GM19035 (cell line): ENCODE measurements at regions not wholly inside any gene's neighbourhood (a gene's known extent, or its start where the extent isn't known, plus 50 kb on each side); places are given as distances from the start of the nearest gene placed in this dataset.

Experiments used
- ATAC-seq: cut with Tn5 transposase; IDR thresholded peaks from one replicate; pipeline ENCODE4 v1.9.1; 2021; ENCODE audit not compliant: unreplicated experiment

DNA sequence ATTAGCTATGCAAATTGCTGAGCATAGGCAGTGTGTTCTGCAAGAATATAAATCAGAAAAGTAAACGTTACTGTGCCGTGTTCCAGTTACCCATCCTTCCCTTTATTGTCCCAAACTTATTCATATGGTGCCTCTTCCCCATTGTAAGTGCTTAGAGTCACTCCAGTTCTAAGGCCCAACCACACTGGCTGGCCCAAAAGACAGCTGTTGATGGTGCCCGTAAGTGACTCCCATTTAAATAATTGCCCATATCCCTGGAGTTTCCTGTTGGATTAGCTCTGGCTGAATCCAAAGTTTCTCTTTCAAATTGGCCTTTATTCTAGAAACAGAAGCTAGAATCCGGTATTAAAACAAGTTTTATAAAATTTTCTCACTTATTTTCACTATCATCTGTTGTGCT, 400.1 kb upstream of the DDHD1 start:
- no peak for ATAC-seq

DNA sequence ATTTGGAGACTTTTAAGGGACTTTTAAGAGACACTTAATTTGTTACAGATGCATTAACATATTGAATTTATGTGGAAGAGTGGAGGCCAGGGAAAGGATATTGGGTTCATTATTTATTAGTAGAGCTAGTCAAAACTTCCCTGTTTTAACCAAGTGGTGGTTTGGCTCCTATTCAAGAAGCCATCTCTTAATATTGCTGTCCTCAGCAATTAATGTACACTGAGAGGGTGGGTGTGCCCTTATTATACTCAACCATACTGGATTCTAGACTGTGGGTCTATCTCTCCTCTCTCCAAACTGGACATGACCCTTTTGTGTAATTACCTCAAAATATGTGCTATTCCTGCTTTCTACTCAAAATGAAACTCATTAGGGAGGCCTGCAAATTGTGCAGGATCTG, 398.7 kb upstream of the DDHD1 start:
- no peak for ATAC-seq

- no peak for ATAC-seq
These were observed 397.7 kb upstream of the DDHD1 start for GRCh38 chr14:53550776-53551175.

GRCh38 chr14:53549956-53550355, 396.8 kb upstream of the DDHD1 start:
- ATAC-seq: no peak

- no peak for ATAC-seq
These were observed 394.5 kb upstream of the DDHD1 start for GRCh38 chr14:53547593-53547992.

GRCh38 chr14:53545217-53545616, 392.1 kb upstream of the DDHD1 start:
- no peak for ATAC-seq

DNA sequence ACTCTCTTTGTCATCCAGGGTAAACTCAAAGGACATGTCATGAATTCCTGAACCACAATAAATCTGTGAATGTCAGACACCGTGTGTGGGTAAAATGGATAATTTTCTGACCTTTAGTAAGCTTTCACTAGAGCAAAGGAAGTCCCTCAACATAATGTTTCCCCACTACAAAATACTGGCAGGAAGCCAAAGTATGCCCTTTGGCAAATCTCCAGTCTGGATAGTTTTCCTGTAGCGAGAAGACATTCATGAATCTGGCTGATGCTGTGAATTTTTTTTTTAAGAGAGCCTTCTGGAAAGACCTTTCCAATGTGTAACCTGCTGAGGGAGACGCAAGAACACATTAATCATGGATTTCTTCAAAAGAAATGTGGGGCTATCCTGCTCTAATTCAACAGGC, 389.6 kb upstream of the DDHD1 start:
- ATAC-seq: no peak

DNA sequence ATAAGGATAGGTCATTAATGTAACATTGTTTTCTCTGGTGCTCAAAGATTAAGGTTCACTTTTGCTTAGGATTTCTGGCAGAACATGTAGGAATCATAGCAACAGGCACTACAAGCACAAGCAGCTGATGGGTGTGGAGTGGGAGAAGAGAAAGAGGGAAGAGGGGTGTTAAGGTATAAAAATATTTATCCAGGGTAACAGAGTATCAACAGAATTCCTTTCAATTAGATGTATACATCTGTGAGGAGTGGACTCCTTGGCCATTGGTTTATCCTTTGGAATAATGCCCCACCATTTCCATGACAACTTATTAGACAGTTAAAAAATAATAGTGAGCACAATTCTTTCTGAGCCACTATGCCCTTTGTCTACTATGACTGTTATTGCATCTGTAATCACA, 388.3 kb upstream of the DDHD1 start:
- no peak for ATAC-seq

- ATAC-seq: peak; percentile 73
These were observed 386.5 kb upstream of the DDHD1 start for GRCh38 chr14:53539489-53540126.

- ATAC-seq: no peak
These were observed 385.3 kb upstream of the DDHD1 start for GRCh38 chr14:53538316-53538881.

GRCh38 chr14:53537422-53538315, 384.5 kb upstream of the DDHD1 start:
- no peak for ATAC-seq

DNA sequence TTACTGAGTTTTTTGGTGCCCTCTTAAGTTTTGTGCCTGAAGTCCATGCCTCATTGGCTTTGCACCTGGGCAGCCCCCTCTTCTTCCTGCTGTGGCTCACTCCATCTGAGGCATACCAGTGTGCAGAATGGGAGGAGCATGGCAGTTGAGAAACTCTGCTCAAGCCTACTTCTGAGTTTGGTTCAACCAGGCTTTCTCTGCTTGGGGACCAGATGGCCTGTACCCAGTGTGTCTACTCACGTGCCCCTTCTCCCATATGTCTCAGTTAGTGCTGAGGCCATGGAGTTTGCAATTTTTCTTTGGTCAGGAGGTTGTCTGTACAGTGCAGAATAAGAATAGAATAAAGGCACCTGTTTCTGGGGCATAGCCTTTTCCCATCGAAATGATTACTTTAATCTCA, 383.3 kb upstream of the DDHD1 start:
- no peak for ATAC-seq

- no peak for ATAC-seq
These were observed 381.7 kb upstream of the DDHD1 start for GRCh38 chr14:53534841-53535240.

GRCh38 chr14:53533384-53533970, 380.4 kb upstream of the DDHD1 start:
- ATAC-seq: no peak

GRCh38 chr14:53532853-53533252, 379.7 kb upstream of the DDHD1 start:
- ATAC-seq: no peak

- ATAC-seq: no peak
These were observed 378.6 kb upstream of the DDHD1 start for GRCh38 chr14:53531730-53532129.

DNA sequence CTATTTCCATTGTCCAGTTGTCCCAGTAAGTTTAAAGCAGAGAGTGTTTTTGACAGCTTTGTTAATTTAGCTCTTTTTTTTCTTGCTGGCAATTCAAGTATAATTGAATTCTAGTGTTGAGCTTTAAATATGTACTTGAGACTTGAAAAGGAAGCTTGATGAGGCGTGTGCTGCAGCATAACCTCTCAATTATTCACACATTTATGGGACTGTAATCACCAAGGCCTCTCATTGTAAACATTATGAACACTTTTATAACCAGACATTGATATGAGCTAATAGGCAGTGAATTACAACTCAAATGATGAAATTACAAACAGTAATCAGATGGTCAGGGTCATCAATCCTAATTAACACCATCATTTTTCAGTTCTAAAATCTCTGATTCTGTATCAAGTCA, 378.0 kb upstream of the DDHD1 start:
- ATAC-seq: no peak

- ATAC-seq: no peak
These were observed 376.4 kb upstream of the DDHD1 start for GRCh38 chr14:53529519-53529918.

- ATAC-seq: no peak
These were observed 375.1 kb upstream of the DDHD1 start for GRCh38 chr14:53528185-53528671.

- no peak for ATAC-seq
These were observed 373.1 kb upstream of the DDHD1 start for GRCh38 chr14:53526200-53526599.

DNA sequence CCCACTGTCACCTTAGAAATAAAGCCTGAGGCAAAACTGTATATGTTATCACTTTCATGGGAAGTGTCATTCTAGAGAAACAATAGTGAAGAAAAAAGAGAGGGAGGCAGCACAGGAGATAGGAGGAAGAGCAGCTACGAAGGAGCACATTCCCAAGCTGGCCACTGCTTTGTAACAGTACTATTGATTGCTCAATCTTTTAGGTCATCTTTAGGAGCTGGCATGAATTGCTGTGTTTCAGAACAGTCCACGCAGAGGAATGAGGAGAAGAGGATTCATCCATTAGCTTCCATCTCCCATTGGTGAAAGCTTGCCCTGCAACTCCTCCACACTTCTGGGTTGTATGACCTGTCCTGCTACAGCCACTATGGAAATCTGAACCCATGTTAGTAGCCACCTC, 372.5 kb upstream of the DDHD1 start:
- ATAC-seq: no peak

DNA sequence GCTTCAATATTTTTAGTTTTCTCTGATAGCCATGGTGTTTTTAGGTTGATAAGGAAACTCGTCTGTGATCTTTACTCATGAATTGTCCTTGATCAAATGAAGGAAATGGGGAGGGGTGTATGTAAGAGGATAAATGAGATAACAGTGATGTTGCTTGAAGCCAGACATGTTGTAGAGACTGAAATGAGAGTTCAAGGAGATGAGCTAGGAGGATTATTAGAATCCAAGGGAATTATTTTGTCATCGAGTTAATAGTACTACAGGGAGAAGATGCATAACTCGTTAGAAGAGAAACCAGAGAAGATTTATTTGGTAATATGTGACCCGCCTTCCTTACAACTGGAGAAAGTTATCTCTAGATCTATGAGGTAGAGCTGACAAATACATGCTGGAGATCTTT, 371.3 kb upstream of the DDHD1 start:
- ATAC-seq: no peak
